GM19025 (cell line): ENCODE measurements at regions not wholly inside any gene's neighbourhood (a gene's known extent, or its start where the extent isn't known, plus 50 kb on each side); places are given as distances from the start of the nearest gene placed in this dataset.

Experiments
- ATAC-seq: cut with Tn5 transposase; IDR thresholded peaks from one replicate; pipeline ENCODE4 v1.9.1; 2021; ENCODE audit warnings: mild to moderate bottlenecking, low read depth, moderate library complexity; ENCODE audit not compliant: unreplicated experiment

- no peak for ATAC-seq
Observed at GRCh38 chr2:193783681-193784080, 1588.9 kb upstream of the TMEFF2 start.

- no peak for ATAC-seq
Observed at GRCh38 chr2:193778293-193778692, 1583.6 kb upstream of the TMEFF2 start.

DNA sequence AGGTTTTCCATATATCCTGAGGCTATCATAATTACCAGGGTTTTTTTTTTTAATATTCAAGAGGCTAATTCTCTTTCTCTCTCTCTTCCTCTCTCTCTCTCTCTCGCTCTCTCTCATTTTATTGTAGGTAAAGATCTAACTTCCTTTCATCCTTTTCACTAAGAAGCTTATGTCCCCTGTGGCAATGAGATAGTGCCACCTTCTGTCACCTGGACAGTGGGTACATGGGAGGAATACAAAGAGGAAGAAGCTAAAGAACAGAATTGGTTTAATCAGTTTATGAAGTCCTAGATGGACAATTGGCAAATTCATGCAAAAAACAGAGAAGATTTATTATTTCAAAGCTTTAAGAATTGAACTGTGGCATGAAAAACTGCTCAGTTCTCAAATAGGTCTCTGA, 1582.3 kb upstream of the TMEFF2 start:
- no peak for ATAC-seq

GRCh38 chr2:193774166-193774565, 1579.4 kb upstream of the TMEFF2 start:
- ATAC-seq: no peak

GRCh38 chr2:193751299-193751698, 1556.6 kb upstream of the TMEFF2 start:
- ATAC-seq: no peak

DNA sequence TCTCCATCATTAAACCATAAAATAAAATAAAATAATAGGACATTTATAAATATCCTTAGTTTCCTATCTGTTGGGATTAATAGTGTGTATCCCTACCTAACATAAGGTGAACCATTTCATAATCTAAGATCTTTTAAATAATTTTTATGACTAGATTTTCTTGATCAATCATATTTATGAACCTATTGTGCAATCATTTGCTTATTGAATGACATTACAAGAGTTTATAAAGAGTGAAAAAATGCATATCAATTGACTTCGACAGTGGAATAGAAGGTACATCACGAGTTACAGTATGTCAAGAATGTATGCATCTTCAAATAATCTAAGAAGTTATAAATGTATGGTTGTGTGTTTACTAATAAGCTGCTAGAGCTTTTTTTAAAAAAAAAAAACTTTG, 1554.8 kb upstream of the TMEFF2 start:
- ATAC-seq: no peak

DNA sequence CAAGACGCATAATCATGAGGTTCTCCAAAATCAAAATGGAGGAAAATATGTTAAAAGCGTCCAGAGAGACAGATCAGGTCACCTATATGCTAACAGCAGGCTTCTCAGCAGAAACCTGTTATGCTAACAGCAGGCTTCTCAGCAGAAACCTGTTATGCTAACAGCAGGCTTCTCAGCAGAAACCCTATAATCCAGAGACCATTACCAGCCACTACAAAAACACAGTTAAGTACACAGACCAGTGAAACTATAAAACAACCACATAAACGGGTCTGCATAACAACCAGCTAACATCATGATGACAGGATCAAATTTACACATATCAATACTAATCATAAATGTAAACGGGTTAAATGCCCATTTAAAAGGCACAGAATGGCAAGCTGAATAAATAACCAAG, 1548.4 kb upstream of the TMEFF2 start:
- no peak for ATAC-seq

DNA sequence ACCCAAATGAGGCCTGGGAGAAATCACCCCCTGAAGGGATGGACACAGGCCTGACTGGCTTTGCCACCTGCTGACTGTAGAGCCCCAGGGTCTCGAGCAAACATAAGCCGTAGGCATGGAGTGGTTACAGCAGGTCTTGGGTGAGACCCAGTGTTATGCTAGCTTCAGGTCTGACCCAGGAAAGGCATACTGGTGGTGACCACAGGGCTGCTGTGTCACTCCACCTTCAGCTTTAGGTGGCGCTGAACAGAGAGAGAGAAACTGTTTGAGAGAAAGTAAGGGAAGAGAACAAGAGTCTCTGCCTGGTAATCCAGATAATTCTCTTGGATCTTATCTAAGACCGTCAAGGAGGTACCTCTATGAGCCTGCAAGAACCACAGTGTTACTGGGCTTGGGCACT, 1544.2 kb upstream of the TMEFF2 start:
- ATAC-seq: no peak

- ATAC-seq: no peak
Observed at GRCh38 chr2:193712912-193713311, 1518.2 kb upstream of the TMEFF2 start.

- ATAC-seq: no peak
Observed at GRCh38 chr2:193703411-193703810, 1508.7 kb upstream of the TMEFF2 start.

DNA sequence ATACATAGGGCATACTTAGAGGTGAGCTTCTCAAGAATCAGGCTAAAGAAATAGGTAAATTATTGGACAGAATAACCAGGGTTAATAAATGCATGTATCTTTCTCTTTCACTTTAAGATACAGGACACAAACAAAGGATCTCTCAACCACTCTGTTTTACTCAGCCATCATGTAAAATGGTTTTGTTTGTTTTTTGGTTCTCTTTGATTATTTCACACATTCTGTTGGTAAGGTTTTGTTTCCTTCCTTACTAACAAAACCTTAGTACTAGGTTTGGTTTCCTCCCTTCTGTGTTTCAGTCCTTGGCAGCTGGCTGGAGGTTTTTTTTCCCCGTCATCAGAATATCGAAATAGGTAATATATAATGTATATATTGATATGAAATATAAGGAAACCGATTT, 1506.8 kb upstream of the TMEFF2 start:
- no peak for ATAC-seq

DNA sequence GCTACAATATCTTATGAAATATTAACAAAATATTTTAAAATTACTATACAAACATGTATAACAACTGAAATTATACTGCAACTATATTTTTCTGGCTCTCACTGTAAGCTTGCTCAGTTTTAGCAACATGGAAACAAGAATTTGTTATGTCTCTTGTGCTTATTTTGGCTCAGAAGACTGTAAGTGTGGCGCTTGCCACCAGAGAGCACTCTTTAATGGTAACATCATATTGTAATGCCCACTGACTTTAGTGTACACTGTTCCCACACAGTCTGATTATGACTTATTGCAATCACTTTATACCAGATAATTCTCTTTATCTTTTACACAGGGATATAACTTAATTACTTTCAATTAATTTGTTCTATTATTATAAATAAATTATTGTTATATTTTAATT, 1500.6 kb upstream of the TMEFF2 start:
- ATAC-seq: no peak

DNA sequence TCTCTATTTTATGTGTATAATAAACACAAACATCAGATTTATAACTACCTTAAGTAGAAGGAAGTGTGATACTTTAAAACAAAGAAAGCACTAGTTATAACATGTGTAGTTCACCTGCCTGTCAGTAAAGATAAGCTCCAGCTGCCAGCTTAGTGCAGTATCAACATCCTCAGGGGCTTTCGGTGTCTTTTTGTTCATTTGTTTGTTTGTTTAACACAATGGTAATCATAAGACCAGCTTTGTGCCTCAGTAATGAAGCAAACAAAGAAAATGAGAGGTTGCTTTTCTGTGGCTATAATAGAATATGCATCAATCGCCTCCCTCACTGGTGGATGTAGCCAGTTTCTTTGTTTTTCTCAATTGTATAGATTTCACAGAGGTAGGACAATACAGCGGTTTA, 1499.0 kb upstream of the TMEFF2 start:
- ATAC-seq: no peak

DNA sequence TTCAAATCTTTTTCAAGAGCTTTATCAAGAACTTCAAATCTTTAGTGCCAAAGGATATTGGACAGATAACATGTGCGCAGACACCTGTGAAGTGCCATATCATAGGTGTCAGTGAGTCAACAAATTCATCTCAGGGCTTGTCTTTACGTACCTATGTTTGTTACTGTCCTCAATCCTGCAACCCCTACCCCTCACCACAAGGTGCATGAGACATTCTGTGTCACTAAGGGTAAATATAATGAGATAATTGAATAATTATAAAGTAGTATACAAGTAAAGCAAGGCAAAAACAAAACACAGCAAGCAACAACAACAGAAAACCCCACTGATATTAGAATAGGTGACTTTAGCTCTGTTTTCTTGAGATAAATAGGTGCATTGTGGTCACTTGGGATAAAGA, 1495.8 kb upstream of the TMEFF2 start:
- no peak for ATAC-seq

DNA sequence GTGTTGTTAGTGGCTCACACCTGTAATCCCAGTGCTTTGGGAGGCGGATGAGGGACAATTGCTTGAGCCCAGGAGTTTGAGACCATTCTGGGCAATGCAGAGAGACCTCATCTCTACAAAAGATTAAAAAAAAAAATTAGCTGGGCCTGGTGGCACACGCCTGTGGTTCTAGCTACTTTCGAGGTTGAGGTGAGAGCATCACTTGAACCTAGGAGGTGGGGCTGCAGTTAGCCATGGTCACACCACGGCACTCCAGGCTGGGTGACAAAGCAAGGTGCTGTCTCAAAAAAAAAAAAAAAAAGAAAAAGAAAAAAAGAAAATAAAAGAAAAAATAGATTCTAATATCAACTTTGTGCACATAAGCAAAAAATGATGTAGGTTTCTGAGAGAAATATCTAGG, 1492.5 kb upstream of the TMEFF2 start:
- ATAC-seq: no peak

GRCh38 chr2:193679847-193680246, 1485.1 kb upstream of the TMEFF2 start:
- ATAC-seq: no peak

- no peak for ATAC-seq
Observed at GRCh38 chr2:193670478-193670877, 1475.7 kb upstream of the TMEFF2 start.

DNA sequence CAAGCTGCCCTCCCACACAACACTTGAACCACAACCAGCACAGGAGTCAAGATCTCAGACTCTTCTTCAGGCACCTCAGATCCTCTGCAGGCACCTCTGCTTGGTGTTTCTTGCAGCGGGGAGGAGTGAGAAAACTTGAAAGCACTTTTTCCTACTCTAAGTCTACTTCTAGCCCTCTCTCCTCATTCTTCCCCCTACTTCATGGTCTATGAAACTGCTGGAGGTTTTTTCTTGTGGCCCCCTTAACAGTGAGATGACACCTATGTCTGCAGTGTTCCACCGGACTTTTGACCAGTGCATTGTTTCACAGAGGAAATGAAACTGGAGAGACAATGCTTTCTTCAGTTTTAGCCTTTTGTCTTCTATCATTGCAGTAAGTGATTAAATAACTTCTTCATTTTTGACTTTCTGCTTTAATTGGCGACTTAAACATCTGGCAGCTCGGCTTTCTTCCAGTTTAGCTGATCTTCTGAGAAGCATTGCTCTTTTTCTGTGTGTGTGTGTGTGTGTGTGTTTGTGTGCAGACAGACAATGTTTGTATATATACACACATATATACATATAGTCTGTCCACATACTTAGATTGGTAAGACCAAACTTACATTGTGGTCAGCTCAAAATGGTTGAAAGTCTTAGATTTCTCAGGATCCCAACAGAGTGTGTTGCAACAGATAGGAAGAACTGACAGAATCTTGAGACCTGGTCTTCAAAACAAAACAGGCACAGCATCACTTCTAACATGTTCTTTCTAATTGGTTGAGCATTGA, 1474.0 kb upstream of the TMEFF2 start:
- ATAC-seq: no peak

DNA sequence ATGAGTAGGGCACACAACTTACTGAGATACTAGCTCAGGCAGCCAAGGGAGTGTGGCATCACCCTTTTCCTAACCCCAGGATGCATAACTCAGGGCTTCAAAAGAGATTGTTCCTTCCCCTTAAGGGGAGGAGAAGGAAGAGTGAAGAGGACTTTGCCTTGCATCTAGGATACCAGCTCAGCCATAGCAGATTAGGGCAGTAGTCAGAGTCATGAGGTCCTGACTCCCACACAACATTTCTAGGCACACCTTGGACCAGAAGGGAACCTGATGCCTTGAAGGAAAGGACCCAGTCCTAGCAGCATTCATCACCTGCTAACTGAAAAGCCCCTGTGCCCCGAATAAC, 1433.2 kb upstream of the TMEFF2 start:
- ATAC-seq: no peak

DNA sequence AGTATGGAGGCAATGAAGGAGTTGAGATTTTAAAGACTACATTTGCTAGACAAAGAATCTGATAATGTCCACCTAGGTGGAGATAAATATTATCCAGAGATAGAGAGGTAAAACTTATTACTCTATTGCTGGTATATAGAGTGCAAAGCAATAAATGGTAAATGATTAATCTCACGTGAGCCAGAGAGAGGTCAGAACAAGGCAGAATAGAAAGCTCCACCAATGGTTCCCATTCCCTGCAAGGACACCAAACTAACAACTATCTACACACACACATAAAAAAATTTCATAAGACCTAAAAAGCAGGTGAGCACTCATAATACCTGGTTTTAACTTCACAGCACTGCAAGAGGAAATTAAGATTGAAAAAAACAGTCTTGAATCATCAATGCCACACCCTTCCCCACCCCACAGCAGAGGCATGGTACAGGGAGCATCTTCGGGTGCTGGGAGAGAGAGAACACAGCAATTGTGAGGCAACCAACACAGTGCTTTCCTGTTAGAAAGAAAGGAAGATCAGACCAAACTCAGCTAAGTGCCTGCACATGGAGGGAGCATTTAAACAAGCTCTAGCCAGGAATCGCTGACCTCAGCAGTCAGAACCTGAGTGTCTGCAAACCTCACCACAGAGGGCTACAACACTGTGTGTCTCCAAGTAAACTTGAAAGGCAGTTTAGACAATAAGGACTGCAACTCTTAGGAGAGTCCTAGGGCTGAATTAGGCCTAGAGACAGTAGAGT, 1432.6 kb upstream of the TMEFF2 start:
- no peak for ATAC-seq

- no peak for ATAC-seq
Observed at GRCh38 chr2:193608451-193608850, 1413.7 kb upstream of the TMEFF2 start.

DNA sequence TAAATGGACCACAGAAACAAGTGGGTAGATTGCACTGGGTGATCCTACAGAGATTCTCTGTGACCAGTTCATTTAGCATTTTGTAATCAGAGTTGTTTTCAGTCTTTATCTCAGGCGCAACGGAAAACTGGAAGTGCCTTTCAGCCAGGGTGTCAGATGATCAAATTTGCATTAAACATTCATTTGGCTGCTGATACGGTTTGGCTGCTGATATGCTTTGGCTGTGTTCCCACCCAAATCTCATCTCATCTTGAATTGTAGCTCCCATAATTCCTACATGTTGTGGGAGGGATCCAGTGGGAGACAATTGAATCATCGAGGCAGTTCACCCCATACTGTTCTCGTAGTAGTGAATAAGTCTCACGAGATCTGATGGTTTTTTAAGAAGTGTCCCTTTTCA, 1396.1 kb upstream of the TMEFF2 start:
- ATAC-seq: no peak
